ENCODE measurements at regions not wholly inside any gene's neighbourhood (a gene's known extent, or its start where the extent isn't known, plus 50 kb on each side); places are given as distances from the start of the nearest gene placed in this dataset.

DNA sequence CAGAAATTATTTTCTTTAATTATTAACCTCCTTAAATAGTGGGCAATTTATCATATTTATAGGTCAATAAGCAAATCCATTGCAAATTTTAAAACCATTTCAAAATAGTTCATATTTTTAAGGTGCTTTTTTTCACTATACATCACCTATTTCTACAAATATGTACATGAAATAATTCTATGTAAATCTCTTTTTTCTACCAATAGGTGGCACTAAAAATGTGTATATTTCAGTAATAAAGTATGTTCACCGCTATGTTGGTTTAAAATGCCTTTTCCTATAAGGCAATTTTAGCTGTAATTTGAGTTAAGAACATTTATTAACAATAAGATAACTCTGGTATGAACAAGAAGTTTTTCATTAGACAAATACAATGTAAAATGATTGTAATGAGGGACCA is 672.2 kb downstream of the KCTD8 start:
- TF ChIP-seq TAF1 (IDR thresholded peaks at IDR 0.05; ENCODE audit: borderline replicate concordance, insufficient read depth, low read length) (no peak), POLR2AphosphoS5 (IDR thresholded peaks at IDR 0.05; ENCODE audit: low read depth, low read length) (no peak), SIN3A (IDR thresholded peaks at IDR 0.05; ENCODE audit: borderline replicate concordance, insufficient read depth, low read length) (no peak)
